ENCODE measurements at regions not wholly inside any gene's neighbourhood (a gene's known extent, or its start where the extent isn't known, plus 50 kb on each side); places are given as distances from the start of the nearest gene placed in this dataset.

DNA sequence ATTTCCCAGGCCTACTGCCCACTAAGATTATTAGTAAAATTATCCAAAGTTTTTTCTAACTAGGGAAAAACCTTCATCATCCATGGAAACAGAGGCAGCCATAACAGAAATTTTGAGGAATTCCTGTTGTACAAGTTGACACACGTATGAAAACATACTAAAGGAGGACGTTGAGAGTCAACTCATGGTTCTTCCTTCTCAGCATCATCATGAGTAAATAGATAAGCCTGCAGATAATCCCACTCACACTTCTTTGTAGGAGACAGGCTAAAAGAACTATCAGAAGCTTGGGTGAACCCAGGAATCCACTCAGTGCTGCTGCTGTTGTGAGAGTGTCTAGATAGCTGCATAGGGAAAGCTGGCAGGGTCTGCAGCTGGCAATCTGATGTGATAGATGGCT lies 694.8 kb upstream of the NR2F2 start:
- TF ChIP-seq NR2C2 (CRISPR knock-in tag; IDR thresholded peaks at IDR 0.05) (no peak), ELF4 (CRISPR knock-in tag; IDR thresholded peaks at IDR 0.05; ENCODE audit: low read depth) (no peak), CTCF (IDR thresholded peaks at IDR 0.05) (no peak), ZNF263 (CRISPR knock-in tag; IDR thresholded peaks at IDR 0.05; ENCODE audit: low read depth) (no peak), SMAD3 (CRISPR knock-in tag; IDR thresholded peaks at IDR 0.05; ENCODE audit: borderline replicate concordance) (no peak), FOXP1 (CRISPR knock-in tag; IDR thresholded peaks at IDR 0.05; ENCODE audit: borderline replicate concordance) (no peak), CBFB (CRISPR knock-in tag; IDR thresholded peaks at IDR 0.05; ENCODE audit: low read depth) (no peak), ATF6 (CRISPR knock-in tag; IDR thresholded peaks at IDR 0.05) (no peak)
- TF ChIP-seq, protein P1, sequence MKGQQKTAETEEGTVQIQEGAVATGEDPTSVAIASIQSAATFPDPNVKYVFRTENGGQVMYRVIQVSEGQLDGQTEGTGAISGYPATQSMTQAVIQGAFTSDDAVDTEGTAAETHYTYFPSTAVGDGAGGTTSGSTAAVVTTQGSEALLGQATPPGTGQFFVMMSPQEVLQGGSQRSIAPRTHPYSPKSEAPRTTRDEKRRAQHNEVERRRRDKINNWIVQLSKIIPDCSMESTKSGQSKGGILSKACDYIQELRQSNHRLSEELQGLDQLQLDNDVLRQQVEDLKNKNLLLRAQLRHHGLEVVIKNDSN (CRISPR knock-in tag; IDR thresholded peaks at IDR 0.05) = no peak
- TF ChIP-seq, protein P2, sequence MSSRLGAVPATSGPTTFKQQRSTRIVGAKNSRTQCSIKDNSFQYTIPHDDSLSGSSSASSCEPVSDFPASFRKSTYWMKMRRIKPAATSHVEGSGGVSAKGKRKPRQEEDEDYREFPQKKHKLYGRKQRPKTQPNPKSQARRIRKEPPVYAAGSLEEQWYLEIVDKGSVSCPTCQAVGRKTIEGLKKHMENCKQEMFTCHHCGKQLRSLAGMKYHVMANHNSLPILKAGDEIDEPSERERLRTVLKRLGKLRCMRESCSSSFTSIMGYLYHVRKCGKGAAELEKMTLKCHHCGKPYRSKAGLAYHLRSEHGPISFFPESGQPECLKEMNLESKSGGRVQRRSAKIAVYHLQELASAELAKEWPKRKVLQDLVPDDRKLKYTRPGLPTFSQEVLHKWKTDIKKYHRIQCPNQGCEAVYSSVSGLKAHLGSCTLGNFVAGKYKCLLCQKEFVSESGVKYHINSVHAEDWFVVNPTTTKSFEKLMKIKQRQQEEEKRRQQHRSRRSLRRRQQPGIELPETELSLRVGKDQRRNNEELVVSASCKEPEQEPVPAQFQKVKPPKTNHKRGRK (CRISPR knock-in tag; IDR thresholded peaks at IDR 0.05; ENCODE audit: borderline replicate concordance) = no peak
